ENCODE measurements at regions not wholly inside any gene's neighbourhood (a gene's known extent, or its start where the extent isn't known, plus 50 kb on each side); places are given as distances from the start of the nearest gene placed in this dataset.

DNA sequence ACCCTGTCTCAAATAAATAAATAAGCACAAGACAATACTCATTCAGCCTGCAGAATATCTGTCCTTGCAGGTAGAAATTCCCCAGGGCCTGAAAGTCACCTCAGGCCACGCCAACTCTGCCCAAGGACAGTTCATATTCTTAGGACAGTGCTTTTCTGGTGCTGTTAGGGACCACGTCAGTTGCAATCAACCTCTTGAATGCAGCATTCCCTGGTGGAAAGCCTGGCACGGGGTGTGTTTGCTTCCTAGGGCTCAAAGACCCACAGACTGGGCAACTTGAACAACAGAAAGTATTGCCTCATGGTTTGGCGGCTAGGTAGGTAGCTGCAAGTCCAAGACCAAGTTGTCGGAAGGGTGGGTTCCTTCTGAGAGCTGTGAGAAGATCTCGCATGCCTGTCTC, 160.3 kb downstream of the KCTD15 start:
- FAIRE-seq, result no peak

DNA sequence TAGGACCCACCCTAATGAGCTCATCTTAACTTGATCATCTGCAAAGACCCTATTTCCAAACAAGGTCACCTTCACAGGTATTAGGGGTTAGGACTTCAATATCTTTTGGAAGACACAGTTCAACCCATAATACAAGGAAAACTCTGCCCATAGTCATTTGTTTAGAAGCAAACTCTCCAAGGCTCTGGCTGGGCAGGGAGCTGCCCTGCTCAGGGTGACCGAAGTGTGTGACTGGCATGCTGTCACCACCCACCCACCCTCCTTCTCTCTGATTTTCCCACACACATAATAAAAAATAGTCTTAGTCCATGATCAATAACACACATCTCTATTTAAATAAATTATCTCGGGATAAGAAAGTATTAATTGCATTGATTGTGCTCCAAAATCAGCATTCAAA, 161.1 kb downstream of the KCTD15 start:
- TF ChIP-seq, protein P1, sequence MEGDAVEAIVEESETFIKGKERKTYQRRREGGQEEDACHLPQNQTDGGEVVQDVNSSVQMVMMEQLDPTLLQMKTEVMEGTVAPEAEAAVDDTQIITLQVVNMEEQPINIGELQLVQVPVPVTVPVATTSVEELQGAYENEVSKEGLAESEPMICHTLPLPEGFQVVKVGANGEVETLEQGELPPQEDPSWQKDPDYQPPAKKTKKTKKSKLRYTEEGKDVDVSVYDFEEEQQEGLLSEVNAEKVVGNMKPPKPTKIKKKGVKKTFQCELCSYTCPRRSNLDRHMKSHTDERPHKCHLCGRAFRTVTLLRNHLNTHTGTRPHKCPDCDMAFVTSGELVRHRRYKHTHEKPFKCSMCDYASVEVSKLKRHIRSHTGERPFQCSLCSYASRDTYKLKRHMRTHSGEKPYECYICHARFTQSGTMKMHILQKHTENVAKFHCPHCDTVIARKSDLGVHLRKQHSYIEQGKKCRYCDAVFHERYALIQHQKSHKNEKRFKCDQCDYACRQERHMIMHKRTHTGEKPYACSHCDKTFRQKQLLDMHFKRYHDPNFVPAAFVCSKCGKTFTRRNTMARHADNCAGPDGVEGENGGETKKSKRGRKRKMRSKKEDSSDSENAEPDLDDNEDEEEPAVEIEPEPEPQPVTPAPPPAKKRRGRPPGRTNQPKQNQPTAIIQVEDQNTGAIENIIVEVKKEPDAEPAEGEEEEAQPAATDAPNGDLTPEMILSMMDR (IDR thresholded peaks at IDR 0.05; ENCODE audit: insufficient read depth, missing control alignments), result no peak
- FAIRE-seq (no peak), DNase-seq (ENCODE audit: insufficient read length, low spot score) (no peak)

More for the DNA sequence above, 160.3 kb downstream of the KCTD15 start:
- no peak for DNase-seq (ENCODE audit: insufficient read length, low spot score)
- TF ChIP-seq, protein P1 (IDR thresholded peaks at IDR 0.05; ENCODE audit: insufficient read depth, missing control alignments), result no peak

DNA sequence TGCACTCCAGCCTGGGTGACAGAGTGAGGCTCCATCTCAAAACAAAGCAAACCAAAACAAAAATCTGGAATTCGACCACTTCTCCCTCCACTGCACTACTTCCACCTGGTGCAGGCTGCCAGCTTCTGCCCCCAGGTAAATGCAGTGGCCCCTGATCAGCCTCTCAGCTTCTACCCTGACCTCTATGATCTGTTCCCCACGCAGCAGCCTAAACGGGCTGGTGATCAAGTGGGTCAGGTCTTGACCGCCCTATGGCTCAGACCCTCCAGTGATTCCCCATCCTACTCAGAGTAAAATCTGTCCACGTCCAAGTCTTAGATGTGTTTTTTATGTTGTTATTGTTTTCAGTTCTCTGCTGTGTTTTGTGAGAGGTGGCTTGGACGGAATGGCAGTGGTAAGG, 163.9 kb downstream of the KCTD15 start:
- TF ChIP-seq, protein P1 (IDR thresholded peaks at IDR 0.05; ENCODE audit: insufficient read depth, missing control alignments), result no peak
- FAIRE-seq, result no peak
- no peak for DNase-seq (ENCODE audit: insufficient read length, low spot score)

DNA sequence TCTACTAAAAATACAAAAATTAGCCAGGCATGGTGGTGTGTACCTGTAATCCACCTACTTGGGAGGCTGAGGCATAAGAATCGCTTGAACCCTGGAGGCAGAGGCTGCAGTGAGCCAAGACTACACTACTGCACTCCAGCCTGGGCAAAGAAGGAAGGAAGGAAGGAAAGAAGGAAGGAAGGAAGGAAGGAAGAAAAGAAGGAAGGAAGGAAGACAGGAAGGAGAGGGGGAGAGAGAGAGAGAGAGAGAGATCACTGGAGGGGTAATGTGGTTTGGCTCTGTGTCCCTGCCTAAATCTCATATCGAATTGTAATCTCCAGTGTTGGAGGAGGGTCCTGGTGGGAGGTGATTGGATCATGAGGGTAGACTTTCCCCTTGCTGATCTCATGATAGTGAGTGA, 165.5 kb downstream of the KCTD15 start:
- TF ChIP-seq, protein P1 (IDR thresholded peaks at IDR 0.05; ENCODE audit: insufficient read depth, missing control alignments), result no peak
- FAIRE-seq, result no peak
- DNase-seq (ENCODE audit: insufficient read length, low spot score), result no peak

DNA sequence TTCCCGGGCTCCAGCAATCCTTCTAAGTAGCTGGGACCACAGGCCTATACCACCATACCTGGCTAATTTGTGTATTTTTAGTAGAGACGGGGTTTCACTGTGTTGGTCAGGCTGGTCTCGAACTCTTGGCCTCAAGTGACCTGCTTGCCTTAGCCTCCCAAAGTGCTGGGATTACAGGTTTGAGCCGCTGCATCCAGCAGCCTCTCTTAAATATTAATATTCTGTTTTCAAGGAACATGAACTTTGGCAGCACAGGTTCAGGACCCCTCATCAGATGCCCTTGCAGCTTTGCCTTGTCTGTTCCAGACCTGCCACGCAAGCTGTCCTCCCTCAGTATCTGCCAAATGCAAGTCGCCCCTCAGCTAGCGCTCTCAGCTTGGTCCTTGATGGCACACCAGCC, 166.8 kb downstream of the KCTD15 start:
- no peak for FAIRE-seq
- DNase-seq (ENCODE audit: insufficient read length, low spot score), result no peak
- TF ChIP-seq, protein P1 (IDR thresholded peaks at IDR 0.05; ENCODE audit: insufficient read depth, missing control alignments), result no peak

DNA sequence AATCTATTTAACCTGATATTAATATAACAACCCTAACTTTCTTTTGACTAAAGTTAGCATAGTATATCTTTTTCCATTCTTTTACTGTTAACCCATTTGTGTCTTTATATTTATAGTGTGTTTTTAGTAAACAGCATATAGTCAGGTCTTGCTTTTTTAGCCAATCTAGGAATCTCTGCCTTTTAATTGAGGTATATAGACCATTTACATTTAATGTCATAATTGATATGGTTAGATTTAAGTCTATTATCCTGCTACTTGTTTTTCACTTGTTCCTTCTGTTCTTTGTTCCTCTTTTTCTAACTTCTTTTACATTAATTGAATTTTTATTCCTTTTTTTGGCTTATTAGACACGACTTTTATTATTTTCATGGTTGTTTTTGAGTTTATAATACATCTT, 174.4 kb downstream of the KCTD15 start:
- TF ChIP-seq, protein P1 (IDR thresholded peaks at IDR 0.05; ENCODE audit: insufficient read depth, missing control alignments), result no peak
- no peak for FAIRE-seq
- DNase-seq (ENCODE audit: insufficient read length, low spot score), result no peak

DNA sequence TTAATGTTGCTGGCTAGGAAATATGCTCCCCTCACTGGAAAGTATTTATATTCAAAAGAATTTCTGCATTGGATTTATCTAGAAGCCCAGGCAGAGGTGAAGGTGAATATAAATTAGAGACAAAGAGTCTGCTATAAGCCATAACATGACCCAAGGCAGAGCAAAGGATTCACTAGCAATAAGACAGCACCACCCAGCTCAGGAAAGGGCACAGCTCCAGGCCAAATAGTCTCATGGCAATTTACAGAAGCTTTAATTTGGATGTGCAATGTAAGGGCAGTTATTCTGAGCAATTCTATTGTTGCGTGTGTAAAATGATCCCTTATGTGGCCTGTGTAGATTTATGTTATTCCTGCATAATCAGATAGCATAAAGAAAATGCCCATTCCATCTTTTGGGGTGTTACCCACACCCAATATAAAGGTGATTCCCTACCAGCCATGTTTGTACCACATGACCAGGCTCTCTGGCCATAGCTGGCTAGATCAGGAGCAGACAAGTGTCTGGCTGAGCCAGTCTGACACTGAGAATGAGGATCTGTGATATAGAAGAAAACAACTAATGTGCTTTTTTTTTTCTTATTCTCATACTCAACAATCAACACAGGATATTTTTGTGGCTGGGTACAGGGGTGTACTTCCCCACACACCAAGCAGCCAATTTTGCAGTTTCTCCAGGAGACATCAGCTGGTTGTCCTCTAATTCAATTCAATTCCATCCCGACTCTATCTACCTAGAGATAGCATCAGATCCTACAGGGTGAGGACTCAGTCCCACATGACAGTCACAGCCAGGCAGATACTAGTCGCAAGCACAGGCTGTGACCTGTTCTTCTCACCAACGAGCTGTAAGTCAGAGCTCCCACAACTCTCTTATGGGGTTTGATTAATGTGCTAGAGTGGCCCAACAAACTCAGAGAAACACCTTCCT, 181.4 kb downstream of the KCTD15 start:
- FAIRE-seq, result no peak
- TF ChIP-seq, protein P1 (IDR thresholded peaks at IDR 0.05; ENCODE audit: insufficient read depth, missing control alignments), result no peak
- DNase-seq (ENCODE audit: insufficient read length, low spot score), result no peak

All from D721Med (cell line).